ENCODE measurements at regions not wholly inside any gene's neighbourhood (a gene's known extent, or its start where the extent isn't known, plus 50 kb on each side); places are given as distances from the start of the nearest gene placed in this dataset.

GRCh38 chr17:72005332-72006163 is 115.3 kb upstream of the SOX9 start:
- no peak overlapping the region for H3K27ac ChIP-seq (ENCODE audit: low read depth, low read length)
- H3K4me1 ChIP-seq (ENCODE audit: control insufficient read depth, insufficient read depth, low read length): no peaks in the 10 kb centered on the region
- H3K36me3 ChIP-seq (ENCODE audit: control insufficient read depth, insufficient read depth, low read length): no peaks in the 10 kb centered on the region
- H3K27me3 ChIP-seq (ENCODE audit: control insufficient read depth, insufficient read depth, low read length): no peaks in the 10 kb centered on the region
- no peak overlapping the region for H3K4me3 ChIP-seq (ENCODE audit: low read length)
- H3K9ac ChIP-seq (ENCODE audit: low read length): no peak overlapping the region

DNA sequence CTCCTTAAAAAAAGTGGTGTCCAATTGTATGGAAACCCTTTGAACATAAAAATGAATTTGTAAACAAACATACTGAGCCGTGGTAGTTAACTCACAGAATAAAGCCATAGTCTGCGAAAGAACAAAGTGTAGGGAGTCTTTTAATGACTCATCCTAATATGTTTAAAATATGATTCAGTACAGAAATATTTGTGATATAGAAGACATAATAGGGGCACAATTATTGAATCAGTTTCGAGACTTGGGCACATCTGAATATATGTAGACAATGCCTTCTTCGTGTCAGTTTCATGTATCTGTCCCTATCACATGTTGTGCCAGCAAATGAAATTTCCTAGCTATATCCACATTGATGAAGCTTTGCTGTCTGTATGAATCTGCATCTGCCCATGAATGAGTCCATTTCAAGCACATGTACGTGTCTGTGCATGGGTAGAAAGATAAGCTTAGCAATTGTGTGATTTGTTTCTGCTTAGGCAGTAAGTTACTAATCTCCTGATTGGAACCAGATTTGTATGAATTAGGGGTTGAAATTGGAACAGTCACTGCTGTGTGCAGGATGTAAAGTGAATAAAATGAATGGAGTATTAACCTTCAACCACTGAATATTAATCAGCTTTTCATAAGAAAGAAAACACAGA is 112.5 kb upstream of the SOX9 start:
- H3K36me3 ChIP-seq (ENCODE audit: control insufficient read depth, insufficient read depth, low read length): no peaks in the 10 kb centered on the region
- no peaks in the 10 kb centered on the region for H3K27me3 ChIP-seq (ENCODE audit: control insufficient read depth, insufficient read depth, low read length)
- H3K4me3 ChIP-seq (ENCODE audit: low read length): no peak overlapping the region
- H3K27ac ChIP-seq (ENCODE audit: low read depth, low read length): no peak overlapping the region
- H3K4me1 ChIP-seq (ENCODE audit: control insufficient read depth, insufficient read depth, low read length): no peaks in the 10 kb centered on the region
- no peak overlapping the region for H3K9ac ChIP-seq (ENCODE audit: low read length)

GRCh38 chr17:72011561-72011960 is 109.3 kb upstream of the SOX9 start:
- Histone ChIP-seq H3K36me3 (ENCODE audit: control insufficient read depth, insufficient read depth, low read length) (no peaks in the 10 kb centered on the region), H3K27ac (ENCODE audit: low read depth, low read length) (no peak overlapping the region), H3K27me3 (ENCODE audit: control insufficient read depth, insufficient read depth, low read length) (no peaks in the 10 kb centered on the region), H3K4me1 (ENCODE audit: control insufficient read depth, insufficient read depth, low read length) (no peaks in the 10 kb centered on the region), H3K9ac (ENCODE audit: low read length) (no peak overlapping the region), H3K4me3 (ENCODE audit: low read length) (no peak overlapping the region)

DNA sequence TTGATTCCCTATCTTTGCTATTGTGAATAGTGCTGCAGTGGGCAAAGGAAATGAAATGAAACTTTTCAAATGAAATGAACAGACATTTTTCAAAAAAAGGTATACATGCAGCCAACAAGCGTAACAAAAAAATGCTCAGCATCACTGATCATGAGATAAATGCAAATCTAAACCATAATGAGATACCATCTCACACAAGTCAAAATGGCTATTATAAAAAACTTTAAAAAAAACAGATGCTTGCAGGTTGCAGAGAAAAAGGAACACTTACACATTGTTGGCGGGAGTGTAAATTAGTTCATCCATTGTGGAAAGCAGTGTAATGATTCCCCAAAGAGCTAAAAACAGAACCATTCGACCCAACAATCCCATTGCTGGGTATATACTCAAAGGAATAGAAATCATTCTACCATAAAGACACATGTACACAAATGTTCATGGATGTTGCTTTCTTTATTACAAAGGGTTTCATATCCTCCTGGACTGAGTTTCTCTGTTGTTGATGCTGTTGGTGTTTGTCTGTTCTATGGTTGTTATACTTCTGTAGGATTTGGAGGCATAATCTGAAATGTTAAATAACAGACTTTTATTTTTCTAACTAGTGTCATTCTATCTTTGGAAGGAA is 99.3 kb upstream of the SOX9 start:
- no peaks in the 10 kb centered on the region for H3K27me3 ChIP-seq (ENCODE audit: control insufficient read depth, insufficient read depth, low read length)
- no peak overlapping the region for H3K9ac ChIP-seq (ENCODE audit: low read length)
- no peak overlapping the region for H3K4me3 ChIP-seq (ENCODE audit: low read length)
- H3K27ac ChIP-seq (ENCODE audit: low read depth, low read length): no peak overlapping the region
- H3K36me3 ChIP-seq (ENCODE audit: control insufficient read depth, insufficient read depth, low read length): no peaks in the 10 kb centered on the region
- H3K4me1 ChIP-seq (ENCODE audit: control insufficient read depth, insufficient read depth, low read length): no peaks in the 10 kb centered on the region

GRCh38 chr17:72022328-72023275 is 98.2 kb upstream of the SOX9 start:
- H3K27me3 ChIP-seq (ENCODE audit: control insufficient read depth, insufficient read depth, low read length): no peaks in the 10 kb centered on the region
- H3K9ac ChIP-seq (ENCODE audit: low read length): no peak overlapping the region
- no peak overlapping the region for H3K4me3 ChIP-seq (ENCODE audit: low read length)
- H3K36me3 ChIP-seq (ENCODE audit: control insufficient read depth, insufficient read depth, low read length): no peaks in the 10 kb centered on the region
- no peaks in the 10 kb centered on the region for H3K4me1 ChIP-seq (ENCODE audit: control insufficient read depth, insufficient read depth, low read length)
- no peak overlapping the region for H3K27ac ChIP-seq (ENCODE audit: low read depth, low read length)

- no peaks in the 10 kb centered on the region for H3K4me1 ChIP-seq (ENCODE audit: control insufficient read depth, insufficient read depth, low read length)
- no peaks in the 10 kb centered on the region for H3K27me3 ChIP-seq (ENCODE audit: control insufficient read depth, insufficient read depth, low read length)
- H3K36me3 ChIP-seq (ENCODE audit: control insufficient read depth, insufficient read depth, low read length): no peaks in the 10 kb centered on the region
- H3K27ac ChIP-seq (ENCODE audit: low read depth, low read length): no peak overlapping the region
- no peak overlapping the region for H3K4me3 ChIP-seq (ENCODE audit: low read length)
- H3K9ac ChIP-seq (ENCODE audit: low read length): no peak overlapping the region
Observed at GRCh38 chr17:72024457-72024856, 96.4 kb upstream of the SOX9 start.

DNA sequence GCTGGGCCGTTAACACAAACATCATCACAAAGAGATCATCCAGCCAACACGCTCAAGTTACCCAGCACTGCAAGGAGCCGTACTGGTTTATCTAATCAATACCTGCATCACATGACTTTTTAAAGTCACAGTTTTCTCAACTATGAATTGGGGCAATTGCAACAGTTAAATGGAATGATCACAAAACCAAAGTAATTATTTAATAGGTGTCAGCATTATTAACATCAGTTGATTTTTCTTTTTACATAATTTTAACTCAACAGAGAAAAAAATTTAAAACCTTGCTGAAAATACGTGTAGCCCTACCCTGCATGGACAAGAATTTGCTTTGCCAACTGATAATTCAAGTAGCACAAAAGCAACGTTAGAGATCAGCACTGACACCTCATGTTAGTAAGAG is 95.7 kb upstream of the SOX9 start:
- no peak overlapping the region for H3K27ac ChIP-seq (ENCODE audit: low read depth, low read length)
- no peaks in the 10 kb centered on the region for H3K4me1 ChIP-seq (ENCODE audit: control insufficient read depth, insufficient read depth, low read length)
- H3K9ac ChIP-seq (ENCODE audit: low read length): no peak overlapping the region
- H3K27me3 ChIP-seq (ENCODE audit: control insufficient read depth, insufficient read depth, low read length): no peaks in the 10 kb centered on the region
- H3K36me3 ChIP-seq (ENCODE audit: control insufficient read depth, insufficient read depth, low read length): no peaks in the 10 kb centered on the region
- no peak overlapping the region for H3K4me3 ChIP-seq (ENCODE audit: low read length)

GRCh38 chr17:72030067-72030899 is 90.5 kb upstream of the SOX9 start:
- Histone ChIP-seq H3K4me3 (ENCODE audit: low read length) (peak overlapping the region; percentile 58), H3K27ac (ENCODE audit: low read depth, low read length) (no peak overlapping the region), H3K4me1 (ENCODE audit: control insufficient read depth, insufficient read depth, low read length) (no peaks in the 10 kb centered on the region), H3K36me3 (ENCODE audit: control insufficient read depth, insufficient read depth, low read length) (no peaks in the 10 kb centered on the region), H3K9ac (ENCODE audit: low read length) (no peak overlapping the region), H3K27me3 (ENCODE audit: control insufficient read depth, insufficient read depth, low read length) (no peaks in the 10 kb centered on the region)

GRCh38 chr17:72031219-72031884 is 89.5 kb upstream of the SOX9 start:
- no peaks in the 10 kb centered on the region for H3K36me3 ChIP-seq (ENCODE audit: control insufficient read depth, insufficient read depth, low read length)
- H3K27ac ChIP-seq (ENCODE audit: low read depth, low read length): no peak overlapping the region
- no peaks in the 10 kb centered on the region for H3K27me3 ChIP-seq (ENCODE audit: control insufficient read depth, insufficient read depth, low read length)
- no peaks in the 10 kb centered on the region for H3K4me1 ChIP-seq (ENCODE audit: control insufficient read depth, insufficient read depth, low read length)
- no peak overlapping the region for H3K4me3 ChIP-seq (ENCODE audit: low read length)
- no peak overlapping the region for H3K9ac ChIP-seq (ENCODE audit: low read length)

- no peak overlapping the region for H3K9ac ChIP-seq (ENCODE audit: low read length)
- no peak overlapping the region for H3K27ac ChIP-seq (ENCODE audit: low read depth, low read length)
- no peaks in the 10 kb centered on the region for H3K36me3 ChIP-seq (ENCODE audit: control insufficient read depth, insufficient read depth, low read length)
- no peaks in the 10 kb centered on the region for H3K27me3 ChIP-seq (ENCODE audit: control insufficient read depth, insufficient read depth, low read length)
- no peaks in the 10 kb centered on the region for H3K4me1 ChIP-seq (ENCODE audit: control insufficient read depth, insufficient read depth, low read length)
- no peak overlapping the region for H3K4me3 ChIP-seq (ENCODE audit: low read length)
Observed at GRCh38 chr17:72033334-72033733, 87.5 kb upstream of the SOX9 start.

DNA sequence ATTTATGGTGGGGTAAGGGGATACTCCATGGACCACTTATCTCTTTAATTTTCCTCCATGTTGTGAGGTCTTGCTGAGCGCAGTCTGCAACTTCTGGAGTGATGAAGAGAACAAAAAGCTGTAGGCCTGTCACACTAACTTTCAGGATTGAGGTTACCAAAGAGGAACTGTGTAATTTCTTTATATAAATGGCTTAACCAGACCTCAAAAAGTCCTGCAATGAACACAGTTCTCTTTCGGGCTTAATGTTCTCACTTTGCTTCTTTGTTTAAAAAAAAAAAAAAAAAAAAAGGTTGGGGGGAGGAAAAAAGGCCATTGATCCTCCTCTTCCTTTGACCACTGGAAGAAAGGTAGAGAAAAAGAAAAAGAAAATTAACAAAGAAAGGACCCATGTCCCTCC is 86.8 kb upstream of the SOX9 start:
- no peak overlapping the region for H3K4me3 ChIP-seq (ENCODE audit: low read length)
- no peaks in the 10 kb centered on the region for H3K36me3 ChIP-seq (ENCODE audit: control insufficient read depth, insufficient read depth, low read length)
- no peak overlapping the region for H3K27ac ChIP-seq (ENCODE audit: low read depth, low read length)
- H3K9ac ChIP-seq (ENCODE audit: low read length): no peak overlapping the region
- H3K4me1 ChIP-seq (ENCODE audit: control insufficient read depth, insufficient read depth, low read length): no peaks in the 10 kb centered on the region
- no peaks in the 10 kb centered on the region for H3K27me3 ChIP-seq (ENCODE audit: control insufficient read depth, insufficient read depth, low read length)
